ENCODE measurements at regions not wholly inside any gene's neighbourhood (a gene's known extent, or its start where the extent isn't known, plus 50 kb on each side); places are given as distances from the start of the nearest gene placed in this dataset.
A peak's percentile ranks its signal among the peaks of the same experiment; 100 is the strongest.

DNA sequence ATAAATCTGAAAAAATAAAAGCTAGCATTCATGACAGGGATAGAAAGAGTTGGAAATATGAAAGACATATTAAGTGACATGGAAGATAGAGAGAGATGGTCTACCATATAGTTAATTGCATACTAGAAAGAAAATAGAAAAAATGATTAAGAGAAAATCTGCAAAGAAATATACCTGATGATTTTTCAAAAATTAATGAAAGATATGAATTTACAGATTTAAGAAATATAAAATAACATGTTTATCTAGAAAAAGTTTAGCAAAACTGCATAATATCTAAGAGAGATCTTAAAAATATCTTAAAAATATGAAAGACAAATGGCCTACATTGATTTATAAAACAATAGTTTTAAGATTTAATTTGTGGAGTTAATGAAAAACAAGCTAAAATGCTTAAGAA, 219.1 kb upstream of the RPS23 start:
- no peak for DNase-seq (ENCODE audit: extremely low read depth, low read depth)
- TF ChIP-seq, protein P1, sequence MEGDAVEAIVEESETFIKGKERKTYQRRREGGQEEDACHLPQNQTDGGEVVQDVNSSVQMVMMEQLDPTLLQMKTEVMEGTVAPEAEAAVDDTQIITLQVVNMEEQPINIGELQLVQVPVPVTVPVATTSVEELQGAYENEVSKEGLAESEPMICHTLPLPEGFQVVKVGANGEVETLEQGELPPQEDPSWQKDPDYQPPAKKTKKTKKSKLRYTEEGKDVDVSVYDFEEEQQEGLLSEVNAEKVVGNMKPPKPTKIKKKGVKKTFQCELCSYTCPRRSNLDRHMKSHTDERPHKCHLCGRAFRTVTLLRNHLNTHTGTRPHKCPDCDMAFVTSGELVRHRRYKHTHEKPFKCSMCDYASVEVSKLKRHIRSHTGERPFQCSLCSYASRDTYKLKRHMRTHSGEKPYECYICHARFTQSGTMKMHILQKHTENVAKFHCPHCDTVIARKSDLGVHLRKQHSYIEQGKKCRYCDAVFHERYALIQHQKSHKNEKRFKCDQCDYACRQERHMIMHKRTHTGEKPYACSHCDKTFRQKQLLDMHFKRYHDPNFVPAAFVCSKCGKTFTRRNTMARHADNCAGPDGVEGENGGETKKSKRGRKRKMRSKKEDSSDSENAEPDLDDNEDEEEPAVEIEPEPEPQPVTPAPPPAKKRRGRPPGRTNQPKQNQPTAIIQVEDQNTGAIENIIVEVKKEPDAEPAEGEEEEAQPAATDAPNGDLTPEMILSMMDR (IDR thresholded peaks at IDR 0.05; ENCODE audit: low read depth, low read length), result no peak

GRCh38 chr5:82494942-82495341, 216.8 kb upstream of the RPS23 start:
- TF ChIP-seq, protein P1 (IDR thresholded peaks at IDR 0.05; ENCODE audit: low read depth, low read length), result peak; percentile 26
- no peak for DNase-seq (ENCODE audit: extremely low read depth, low read depth)

- TF ChIP-seq, protein P1 (IDR thresholded peaks at IDR 0.05; ENCODE audit: low read depth, low read length), result no peak
- no peak for DNase-seq (ENCODE audit: extremely low read depth, low read depth)
These were observed 215.1 kb upstream of the RPS23 start for GRCh38 chr5:82493221-82493620.

GRCh38 chr5:82491397-82491796, 213.2 kb upstream of the RPS23 start:
- DNase-seq (ENCODE audit: extremely low read depth, low read depth), result no peak

GRCh38 chr5:82489683-82490082, 211.5 kb upstream of the RPS23 start:
- no peak for DNase-seq (ENCODE audit: extremely low read depth, low read depth)

More at GRCh38 chr5:82491397-82491796, 213.2 kb upstream of the RPS23 start:
- TF ChIP-seq, protein P1 (IDR thresholded peaks at IDR 0.05; ENCODE audit: low read depth, low read length), result no peak

DNA sequence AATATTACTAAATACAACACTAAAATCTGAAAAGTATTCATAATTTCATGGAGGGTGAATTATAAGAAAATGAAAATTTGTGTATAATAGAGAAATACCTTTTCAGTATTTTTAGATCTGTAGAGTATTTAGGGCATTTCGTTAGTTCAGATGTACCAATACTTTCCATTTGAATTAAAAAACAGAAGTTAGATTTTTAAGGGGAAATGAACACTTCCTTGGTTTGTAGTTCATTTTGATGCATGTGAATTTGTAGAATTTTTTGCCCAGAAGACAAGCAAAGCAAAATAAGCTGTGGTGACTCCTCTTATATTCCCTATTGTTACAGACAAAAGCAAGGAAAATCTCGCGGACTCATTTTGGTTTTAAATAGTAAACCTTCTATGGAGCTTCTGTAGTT, 209.0 kb upstream of the RPS23 start:
- no peak for DNase-seq (ENCODE audit: extremely low read depth, low read depth)
- TF ChIP-seq, protein P1 (IDR thresholded peaks at IDR 0.05; ENCODE audit: low read depth, low read length), result no peak

More at GRCh38 chr5:82489683-82490082, 211.5 kb upstream of the RPS23 start:
- TF ChIP-seq, protein P1 (IDR thresholded peaks at IDR 0.05; ENCODE audit: low read depth, low read length), result no peak

GRCh38 chr5:82480331-82480730, 202.2 kb upstream of the RPS23 start:
- no peak for DNase-seq (ENCODE audit: extremely low read depth, low read depth)

More at GRCh38 chr5:82480331-82480730, 202.2 kb upstream of the RPS23 start:
- TF ChIP-seq, protein P1 (IDR thresholded peaks at IDR 0.05; ENCODE audit: low read depth, low read length), result no peak

All from AG09319 (cell line).